ENCODE measurements at regions not wholly inside any gene's neighbourhood (a gene's known extent, or its start where the extent isn't known, plus 50 kb on each side); places are given as distances from the start of the nearest gene placed in this dataset.

GRCh38 chr11:82117362-82117761 lies 616.3 kb downstream of the FAM181B start:
- H3K4me3 ChIP-seq (replicated peaks; ENCODE audit: low read depth, low read length) = no peak overlapping the region
- DNase-seq (ENCODE audit: low read depth) = no peak
- TF ChIP-seq CTCF (IDR thresholded peaks at IDR 0.05; ENCODE audit: low read length, missing control alignments) = no peak

GRCh38 chr11:82105331-82105998 lies 628.2 kb downstream of the FAM181B start:
- no peak for DNase-seq (ENCODE audit: low read depth)
- TF ChIP-seq CTCF (IDR thresholded peaks at IDR 0.05; ENCODE audit: low read length, missing control alignments) = no peak

GRCh38 chr11:82092904-82093303 lies 640.8 kb downstream of the FAM181B start:
- TF ChIP-seq CTCF (IDR thresholded peaks at IDR 0.05; ENCODE audit: low read length, missing control alignments) = no peak
- H3K4me3 ChIP-seq (replicated peaks; ENCODE audit: low read depth, low read length) = no peak overlapping the region
- no peak for DNase-seq (ENCODE audit: low read depth)

More at GRCh38 chr11:82105331-82105998, 628.2 kb downstream of the FAM181B start:
- H3K4me3 ChIP-seq (replicated peaks; ENCODE audit: low read depth, low read length) = no peak overlapping the region

- no peak for DNase-seq (ENCODE audit: low read depth)
- no peak overlapping the region for H3K4me3 ChIP-seq (replicated peaks; ENCODE audit: low read depth, low read length)
- no peak for TF ChIP-seq CTCF (IDR thresholded peaks at IDR 0.05; ENCODE audit: low read length, missing control alignments)
Measured at GRCh38 chr11:82089426-82089825, 644.2 kb downstream of the FAM181B start.

GRCh38 chr11:82085493-82085892 lies 648.2 kb downstream of the FAM181B start:
- no peak for DNase-seq (ENCODE audit: low read depth)
- TF ChIP-seq CTCF (IDR thresholded peaks at IDR 0.05; ENCODE audit: low read length, missing control alignments) = no peak
- no peak overlapping the region for H3K4me3 ChIP-seq (replicated peaks; ENCODE audit: low read depth, low read length)

GRCh38 chr11:82082976-82083375 lies 650.7 kb downstream of the FAM181B start:
- no peak for TF ChIP-seq CTCF (IDR thresholded peaks at IDR 0.05; ENCODE audit: low read length, missing control alignments)
- H3K4me3 ChIP-seq (replicated peaks; ENCODE audit: low read depth, low read length) = no peak overlapping the region
- DNase-seq (ENCODE audit: low read depth) = no peak

GRCh38 chr11:82080160-82080559 lies 653.5 kb downstream of the FAM181B start:
- H3K4me3 ChIP-seq (replicated peaks; ENCODE audit: low read depth, low read length) = no peak overlapping the region
- peak; percentile 4 for DNase-seq (ENCODE audit: low read depth)
- TF ChIP-seq CTCF (IDR thresholded peaks at IDR 0.05; ENCODE audit: low read length, missing control alignments) = no peak
